ENCODE measurements at regions not wholly inside any gene's neighbourhood (a gene's known extent, or its start where the extent isn't known, plus 50 kb on each side); places are given as distances from the start of the nearest gene placed in this dataset.
"Not testable (repeated sequence)": the region's sequence is repeated elsewhere in the genome, so short reads cannot be mapped to it uniquely, and the experiment has no call there.

DNA sequence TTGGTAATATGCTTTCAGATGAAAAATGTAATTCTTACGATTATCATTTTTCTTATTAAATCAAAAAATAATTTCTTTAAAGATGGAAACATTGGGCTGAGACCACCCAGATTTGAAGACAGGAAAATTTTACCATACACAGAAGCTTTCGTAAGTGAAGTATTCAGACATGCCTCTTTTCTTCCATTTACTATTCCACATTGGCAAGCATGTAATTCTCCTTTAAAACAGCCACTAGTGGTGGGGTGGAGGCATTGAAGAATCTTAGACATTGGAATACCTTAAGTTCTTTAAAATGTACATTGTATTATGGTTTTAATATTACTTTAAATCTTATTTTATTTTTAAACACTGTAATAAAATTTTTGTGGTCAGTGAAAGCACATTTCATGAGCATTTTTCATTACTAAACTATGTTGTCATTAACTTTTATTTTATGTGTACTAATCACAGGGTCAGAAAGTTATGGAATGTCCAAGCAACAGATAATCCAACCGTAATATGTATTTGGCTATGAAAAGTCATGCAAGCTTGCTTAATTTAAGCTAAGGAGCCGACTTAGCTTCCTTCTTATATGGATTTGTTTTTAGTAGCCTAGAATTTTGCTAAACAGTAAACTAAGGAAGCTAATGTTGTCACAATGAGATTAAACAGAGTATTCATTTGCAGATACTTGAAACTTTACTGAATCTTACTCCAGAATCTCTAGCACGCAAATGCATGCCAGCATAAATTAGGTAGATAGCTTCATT, 97.4 kb upstream of the ALDH1A1 start:
- no peak for DNase-seq (ENCODE audit: low read depth in 1 of 2, low spot score in 1 of 2)
- H3K27ac ChIP-seq (replicated peaks): no peak overlapping the region
- H3K27me3 ChIP-seq (ENCODE audit: insufficient read depth, poor library complexity, severe bottlenecking): peaks cover 7% of the 10 kb centered on the region
- no peak overlapping the region for H3K4me3 ChIP-seq (replicated peaks; ENCODE audit: insufficient read depth, low read length)
- TF ChIP-seq SPI1 (IDR thresholded peaks at IDR 0.05; ENCODE audit: borderline replicate concordance, low read depth) (no peak), POLR2AphosphoS5 (IDR thresholded peaks at IDR 0.05; ENCODE audit: low read depth) (no peak), GABPA (IDR thresholded peaks at IDR 0.05; ENCODE audit: low read depth) (no peak)
- TF ChIP-seq, protein P1, sequence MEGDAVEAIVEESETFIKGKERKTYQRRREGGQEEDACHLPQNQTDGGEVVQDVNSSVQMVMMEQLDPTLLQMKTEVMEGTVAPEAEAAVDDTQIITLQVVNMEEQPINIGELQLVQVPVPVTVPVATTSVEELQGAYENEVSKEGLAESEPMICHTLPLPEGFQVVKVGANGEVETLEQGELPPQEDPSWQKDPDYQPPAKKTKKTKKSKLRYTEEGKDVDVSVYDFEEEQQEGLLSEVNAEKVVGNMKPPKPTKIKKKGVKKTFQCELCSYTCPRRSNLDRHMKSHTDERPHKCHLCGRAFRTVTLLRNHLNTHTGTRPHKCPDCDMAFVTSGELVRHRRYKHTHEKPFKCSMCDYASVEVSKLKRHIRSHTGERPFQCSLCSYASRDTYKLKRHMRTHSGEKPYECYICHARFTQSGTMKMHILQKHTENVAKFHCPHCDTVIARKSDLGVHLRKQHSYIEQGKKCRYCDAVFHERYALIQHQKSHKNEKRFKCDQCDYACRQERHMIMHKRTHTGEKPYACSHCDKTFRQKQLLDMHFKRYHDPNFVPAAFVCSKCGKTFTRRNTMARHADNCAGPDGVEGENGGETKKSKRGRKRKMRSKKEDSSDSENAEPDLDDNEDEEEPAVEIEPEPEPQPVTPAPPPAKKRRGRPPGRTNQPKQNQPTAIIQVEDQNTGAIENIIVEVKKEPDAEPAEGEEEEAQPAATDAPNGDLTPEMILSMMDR (IDR thresholded peaks at IDR 0.05; ENCODE audit: insufficient read depth, low read length): no peak
- TF ChIP-seq, protein P2, sequence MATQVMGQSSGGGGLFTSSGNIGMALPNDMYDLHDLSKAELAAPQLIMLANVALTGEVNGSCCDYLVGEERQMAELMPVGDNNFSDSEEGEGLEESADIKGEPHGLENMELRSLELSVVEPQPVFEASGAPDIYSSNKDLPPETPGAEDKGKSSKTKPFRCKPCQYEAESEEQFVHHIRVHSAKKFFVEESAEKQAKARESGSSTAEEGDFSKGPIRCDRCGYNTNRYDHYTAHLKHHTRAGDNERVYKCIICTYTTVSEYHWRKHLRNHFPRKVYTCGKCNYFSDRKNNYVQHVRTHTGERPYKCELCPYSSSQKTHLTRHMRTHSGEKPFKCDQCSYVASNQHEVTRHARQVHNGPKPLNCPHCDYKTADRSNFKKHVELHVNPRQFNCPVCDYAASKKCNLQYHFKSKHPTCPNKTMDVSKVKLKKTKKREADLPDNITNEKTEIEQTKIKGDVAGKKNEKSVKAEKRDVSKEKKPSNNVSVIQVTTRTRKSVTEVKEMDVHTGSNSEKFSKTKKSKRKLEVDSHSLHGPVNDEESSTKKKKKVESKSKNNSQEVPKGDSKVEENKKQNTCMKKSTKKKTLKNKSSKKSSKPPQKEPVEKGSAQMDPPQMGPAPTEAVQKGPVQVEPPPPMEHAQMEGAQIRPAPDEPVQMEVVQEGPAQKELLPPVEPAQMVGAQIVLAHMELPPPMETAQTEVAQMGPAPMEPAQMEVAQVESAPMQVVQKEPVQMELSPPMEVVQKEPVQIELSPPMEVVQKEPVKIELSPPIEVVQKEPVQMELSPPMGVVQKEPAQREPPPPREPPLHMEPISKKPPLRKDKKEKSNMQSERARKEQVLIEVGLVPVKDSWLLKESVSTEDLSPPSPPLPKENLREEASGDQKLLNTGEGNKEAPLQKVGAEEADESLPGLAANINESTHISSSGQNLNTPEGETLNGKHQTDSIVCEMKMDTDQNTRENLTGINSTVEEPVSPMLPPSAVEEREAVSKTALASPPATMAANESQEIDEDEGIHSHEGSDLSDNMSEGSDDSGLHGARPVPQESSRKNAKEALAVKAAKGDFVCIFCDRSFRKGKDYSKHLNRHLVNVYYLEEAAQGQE (IDR thresholded peaks at IDR 0.05; ENCODE audit: insufficient replicate concordance, low read depth): no peak

- Histone ChIP-seq H3K4me3 (replicated peaks; ENCODE audit: insufficient read depth, low read length) (no peak overlapping the region), H3K27me3 (ENCODE audit: insufficient read depth, poor library complexity, severe bottlenecking) (peaks cover 7% of the 10 kb centered on the region), H3K27ac (replicated peaks) (no peak overlapping the region)
- no peak for DNase-seq (ENCODE audit: low read depth in 1 of 2, low spot score in 1 of 2)
- TF ChIP-seq POLR2AphosphoS5 (IDR thresholded peaks at IDR 0.05; ENCODE audit: low read depth): no peak
- TF ChIP-seq, protein P1 (IDR thresholded peaks at IDR 0.05; ENCODE audit: insufficient read depth, low read length): no peak
- TF ChIP-seq SPI1 (IDR thresholded peaks at IDR 0.05; ENCODE audit: borderline replicate concordance, low read depth): no peak
Measured at GRCh38 chr9:73049280-73049679, 96.4 kb upstream of the ALDH1A1 start.

DNA sequence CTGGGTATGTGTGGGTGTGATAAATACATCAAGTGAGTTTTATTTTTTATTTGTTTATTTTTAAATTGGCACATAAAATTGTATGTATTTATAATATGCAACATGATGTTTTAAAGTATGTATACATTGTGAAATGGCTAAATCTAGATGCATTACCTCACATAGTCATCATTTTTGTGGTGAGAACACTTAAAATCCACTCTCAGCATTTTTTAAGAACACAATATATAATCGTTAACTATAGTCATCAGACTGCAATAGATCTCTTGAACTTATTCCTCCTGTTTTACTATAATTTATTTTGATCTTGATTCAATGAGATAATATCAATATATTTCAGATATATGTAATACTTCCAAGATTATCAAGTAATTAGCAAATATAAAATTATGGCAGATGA, 93.9 kb upstream of the ALDH1A1 start:
- no peak for DNase-seq (ENCODE audit: low read depth in 1 of 2, low spot score in 1 of 2)

GRCh38 chr9:73044776-73045175, 91.9 kb upstream of the ALDH1A1 start:
- H3K27me3 ChIP-seq (ENCODE audit: insufficient read depth, poor library complexity, severe bottlenecking); H3K27ac ChIP-seq (replicated peaks); H3K4me3 ChIP-seq (replicated peaks; ENCODE audit: insufficient read depth, low read length): not testable (repeated sequence)

More for the DNA sequence above, 93.9 kb upstream of the ALDH1A1 start:
- H3K27me3 ChIP-seq (ENCODE audit: insufficient read depth, poor library complexity, severe bottlenecking): no peaks in the 10 kb centered on the region
- TF ChIP-seq GABPA (IDR thresholded peaks at IDR 0.05; ENCODE audit: low read depth) (no peak), POLR2AphosphoS5 (IDR thresholded peaks at IDR 0.05; ENCODE audit: low read depth) (no peak)
- TF ChIP-seq, protein P2 (IDR thresholded peaks at IDR 0.05; ENCODE audit: insufficient replicate concordance, low read depth): no peak
- TF ChIP-seq, protein P1 (IDR thresholded peaks at IDR 0.05; ENCODE audit: insufficient read depth, low read length): no peak
- no peak overlapping the region for H3K27ac ChIP-seq (replicated peaks)
- no peak overlapping the region for H3K4me3 ChIP-seq (replicated peaks; ENCODE audit: insufficient read depth, low read length)

More at GRCh38 chr9:73044776-73045175, 91.9 kb upstream of the ALDH1A1 start:
- not testable (repeated sequence) for DNase-seq (ENCODE audit: low read depth in 1 of 2, low spot score in 1 of 2)

Measured in HL-60 (cell line).